EL (cell line): ENCODE measurements at regions not wholly inside any gene's neighbourhood (a gene's known extent, or its start where the extent isn't known, plus 50 kb on each side); places are given as distances from the start of the nearest gene placed in this dataset.
"Not testable (repeated sequence)": the region's sequence is repeated elsewhere in the genome, so short reads cannot be mapped to it uniquely, and the experiment has no call there.

Source experiments
- DNase-seq: peaks from one replicate; pipeline ENCODE4 v3.0.0-alpha.2; 2016

GRCh38 chrX:3990569-3990968 is 277.1 kb upstream of the PRKX start:
- no peak for DNase-seq

- not testable (repeated sequence) for DNase-seq
These were observed 258.8 kb upstream of the PRKX start for GRCh38 chrX:3972104-3972858.

GRCh38 chrX:3968749-3969148 is 255.3 kb upstream of the PRKX start:
- DNase-seq, result no peak

GRCh38 chrX:3963980-3964379 is 250.5 kb upstream of the PRKX start:
- DNase-seq, result no peak

- peak; percentile 13 for DNase-seq
These were observed 249.3 kb upstream of the PRKX start for GRCh38 chrX:3962511-3963311.

- DNase-seq, result no peak
These were observed 247.5 kb upstream of the PRKX start for GRCh38 chrX:3960952-3961351.

- DNase-seq, result no peak
These were observed 238.4 kb upstream of the PRKX start for GRCh38 chrX:3951859-3952258.

- no peak for DNase-seq
These were observed 236.9 kb upstream of the PRKX start for GRCh38 chrX:3950373-3950772.

- DNase-seq, result no peak
These were observed 230.5 kb upstream of the PRKX start for GRCh38 chrX:3943965-3944364.

- peak; percentile 3 for DNase-seq
These were observed 226.7 kb upstream of the PRKX start for GRCh38 chrX:3940000-3940610.

- DNase-seq, result no peak
These were observed 225.1 kb upstream of the PRKX start for GRCh38 chrX:3938587-3938986.

- DNase-seq, result not testable (repeated sequence)
These were observed 221.7 kb upstream of the PRKX start for GRCh38 chrX:3935196-3935595.

GRCh38 chrX:3920424-3921017 is 207.1 kb upstream of the PRKX start:
- not testable (repeated sequence) for DNase-seq

- DNase-seq, result not testable (repeated sequence)
These were observed 206.4 kb upstream of the PRKX start for GRCh38 chrX:3919668-3920423.

- not testable (repeated sequence) for DNase-seq
These were observed 201.4 kb upstream of the PRKX start for GRCh38 chrX:3914813-3915212.

GRCh38 chrX:3914059-3914458 is 200.6 kb upstream of the PRKX start:
- DNase-seq, result not testable (repeated sequence)

GRCh38 chrX:3911012-3911411 is 197.6 kb upstream of the PRKX start:
- DNase-seq, result not testable (repeated sequence)

- not testable (repeated sequence) for DNase-seq
These were observed 197.2 kb upstream of the PRKX start for GRCh38 chrX:3910611-3911010.

GRCh38 chrX:3905522-3906258 is 192.2 kb upstream of the PRKX start:
- not testable (repeated sequence) for DNase-seq

GRCh38 chrX:3902222-3902621 is 188.8 kb upstream of the PRKX start:
- not testable (repeated sequence) for DNase-seq

GRCh38 chrX:3896755-3897154 is 183.3 kb upstream of the PRKX start:
- DNase-seq, result not testable (repeated sequence)

GRCh38 chrX:3882553-3882920 is 169.1 kb upstream of the PRKX start:
- DNase-seq, result not testable (repeated sequence)
